Uterus (tissue), 2 donors: ENCODE measurements at regions not wholly inside any gene's neighbourhood (a gene's known extent, or its start where the extent isn't known, plus 50 kb on each side); places are given as distances from the start of the nearest gene placed in this dataset.

Source experiments
- POLR2A ChIP-seq, 2 donors: fragments of 450-650 bp; IDR thresholded peaks; one replicate each; pipeline ENCODE4 v1.6.1; 2016; ENCODE audit warnings: antibody characterized with exemption in 2 of 2, mild to moderate bottlenecking in 1 of 2, moderate library complexity in 1 of 2
- TF ChIP-seq, protein P1 (sequence below), 4 experiments: fragments of 200-600 bp in 2 of 4; fragments of 450-650 bp in 2 of 4; sonication (generic) in 2 of 4; IDR thresholded peaks; one replicate each; pipeline ENCODE4 v1.5.1; 2016 to 2019; ENCODE audit warnings: antibody characterized with exemption in 4 of 4, mild to moderate bottlenecking in 2 of 4, moderate library complexity in 1 of 4

DNA sequence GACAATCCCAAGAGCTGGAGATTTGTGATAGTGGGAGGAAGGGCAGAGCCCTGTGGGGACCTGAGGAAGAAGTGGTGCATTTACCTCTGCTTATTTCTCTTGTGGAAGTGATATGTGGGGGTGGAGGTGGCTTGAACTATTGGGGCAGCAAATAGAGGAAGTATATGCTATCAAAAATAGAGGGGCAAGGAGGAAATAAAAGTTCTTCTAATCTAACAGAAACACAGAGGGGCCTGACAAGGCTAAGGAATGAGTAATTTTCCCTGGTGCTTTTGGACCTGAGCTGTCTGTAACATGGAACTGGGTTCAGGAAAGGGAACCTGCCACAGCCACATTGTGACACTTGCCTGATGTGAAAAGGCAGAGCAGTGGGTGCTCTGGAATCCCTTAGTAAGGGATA lies 378.6 kb upstream of the KLF4 start:
- TF ChIP-seq, protein P1, sequence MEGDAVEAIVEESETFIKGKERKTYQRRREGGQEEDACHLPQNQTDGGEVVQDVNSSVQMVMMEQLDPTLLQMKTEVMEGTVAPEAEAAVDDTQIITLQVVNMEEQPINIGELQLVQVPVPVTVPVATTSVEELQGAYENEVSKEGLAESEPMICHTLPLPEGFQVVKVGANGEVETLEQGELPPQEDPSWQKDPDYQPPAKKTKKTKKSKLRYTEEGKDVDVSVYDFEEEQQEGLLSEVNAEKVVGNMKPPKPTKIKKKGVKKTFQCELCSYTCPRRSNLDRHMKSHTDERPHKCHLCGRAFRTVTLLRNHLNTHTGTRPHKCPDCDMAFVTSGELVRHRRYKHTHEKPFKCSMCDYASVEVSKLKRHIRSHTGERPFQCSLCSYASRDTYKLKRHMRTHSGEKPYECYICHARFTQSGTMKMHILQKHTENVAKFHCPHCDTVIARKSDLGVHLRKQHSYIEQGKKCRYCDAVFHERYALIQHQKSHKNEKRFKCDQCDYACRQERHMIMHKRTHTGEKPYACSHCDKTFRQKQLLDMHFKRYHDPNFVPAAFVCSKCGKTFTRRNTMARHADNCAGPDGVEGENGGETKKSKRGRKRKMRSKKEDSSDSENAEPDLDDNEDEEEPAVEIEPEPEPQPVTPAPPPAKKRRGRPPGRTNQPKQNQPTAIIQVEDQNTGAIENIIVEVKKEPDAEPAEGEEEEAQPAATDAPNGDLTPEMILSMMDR (IDR thresholded peaks at IDR 0.05): no peak
- no peak for TF ChIP-seq POLR2A (IDR thresholded peaks at IDR 0.05)
